PC-3 (cell line): ENCODE measurements at regions not wholly inside any gene's neighbourhood (a gene's known extent, or its start where the extent isn't known, plus 50 kb on each side); places are given as distances from the start of the nearest gene placed in this dataset.

Experiments
- ATAC-seq: fragments of 200-7000 bp; cut with Tn5 transposase; 2 replicates; pipeline ENCODE4 v1.9.1; 2020; ENCODE audit warnings: mild to moderate bottlenecking, moderate library complexity
- BruUV-seq: library from RNA; stranded (reverse); fragments of 400-500 nt; replicated peaks from 2 replicates; lab custom pipeline; 2021; lab: Mats Ljungman, UMichigan
- CTCF ChIA-PET: fragments of 300-600 bp; sonication (Branson Sonifier 250); formaldehyde crosslinking; loops from one replicate; lab custom pipeline; 2022; ENCODE audit warnings: antibody characterized with exemption; lab: Charles Lee
- POLR2A ChIA-PET: fragments of 300-600 bp; sonication (Branson Sonifier 250); formaldehyde crosslinking; loops from one replicate; lab custom pipeline; 2022; ENCODE audit warnings: antibody characterized with exemption; ENCODE audit not compliant: unreplicated experiment; lab: Charles Lee
- DNase-seq: peaks from one replicate; pipeline ENCODE4 v3.0.0-alpha.2; 2015
- H2AFZ ChIP-seq: fragments of 300-600 bp; sonication (generic); 2 replicates; pipeline ENCODE4 v1.6.0; 2016; ENCODE audit warnings: antibody characterized with exemption, low read length
- H3F3A ChIP-seq: fragments of 300-600 bp; sonication (generic); one replicate; pipeline ENCODE4 v1.6.0; 2017; ENCODE audit warnings: antibody characterized with exemption, low read length, control low read depth, mild to moderate bottlenecking; ENCODE audit not compliant: unreplicated experiment
- H3K27ac ChIP-seq: fragments of 300-600 bp; sonication (generic); 2 replicates; pipeline ENCODE4 v1.5.1; 2016; ENCODE audit warnings: mild to moderate bottlenecking, low read length
- H3K27me3 ChIP-seq: fragments of 300-600 bp; sonication (generic); 2 replicates; pipeline ENCODE4 v1.6.1; 2016; ENCODE audit warnings: low read length, mixed read lengths
- H3K36me3 ChIP-seq: fragments of 300-600 bp; sonication (generic); 2 replicates; pipeline ENCODE4 v1.6.1; 2016; ENCODE audit warnings: low read depth, mixed run types, low read length, mixed read lengths
- H3K4me1 ChIP-seq: fragments of 300-600 bp; sonication (generic); 2 replicates; pipeline ENCODE4 v1.5.1; 2016; ENCODE audit warnings: low read length; ENCODE audit not compliant: insufficient read depth
- H3K4me2 ChIP-seq: fragments of 300-600 bp; sonication (generic); 2 replicates; pipeline ENCODE4 v1.6.0; 2016; ENCODE audit warnings: low read length
- H3K4me3 ChIP-seq: fragments of 300-600 bp; sonication (generic); 2 replicates; pipeline ENCODE4 v1.5.1; 2016; ENCODE audit warnings: mild to moderate bottlenecking, low read length, mixed read lengths
- H3K79me2 ChIP-seq: fragments of 300-600 bp; sonication (generic); 2 replicates; pipeline ENCODE4 v1.6.1; 2017; ENCODE audit warnings: low read length, mixed read lengths
- H3K9ac ChIP-seq: fragments of 300-600 bp; sonication (generic); 2 replicates; pipeline ENCODE4 v1.6.0; 2016; ENCODE audit warnings: mild to moderate bottlenecking, low read length
- H3K9me2 ChIP-seq: fragments of 300-600 bp; sonication (generic); replicated peaks from 2 replicates; pipeline ENCODE4 v1.6.1; 2016; ENCODE audit warnings: mixed run types, low read length, mixed read lengths
- H3K9me3 ChIP-seq: fragments of 300-600 bp; sonication (generic); 2 replicates; pipeline ENCODE4 v1.6.1; 2016; ENCODE audit warnings: low read length, mixed read lengths
- H4K20me1 ChIP-seq: fragments of 300-600 bp; sonication (generic); 2 replicates; pipeline ENCODE4 v1.6.1; 2016; ENCODE audit warnings: low read length, mixed read lengths
- EZH2 ChIP-seq: fragments of 300-600 bp; sonication (generic); IDR thresholded peaks from one replicate; pipeline ENCODE4 v1.6.1; 2017; ENCODE audit warnings: antibody characterized with exemption, mild to moderate bottlenecking, low read length; ENCODE audit not compliant: unreplicated experiment
- EZH2phosphoT487 ChIP-seq: fragments of 300-600 bp; sonication (generic); IDR thresholded peaks from 2 replicates; pipeline ENCODE4 v1.6.1; 2018; ENCODE audit warnings: mild to moderate bottlenecking, antibody characterized with exemption, low read length, borderline replicate concordance
- intact Hi-C: fragments of 100-400 bp; cut with micrococcal nuclease; formaldehyde crosslinking; loops from 2 replicates; pipeline ENCODE4 v1.9.0; 2023
- TF ChIP-seq, protein P1 (sequence below): fragments of 300-600 bp; sonication (generic); conservative IDR thresholded peaks from 2 replicates; pipeline ENCODE4 v1.5.1; 2017; ENCODE audit warnings: antibody characterized with exemption, low read depth, mild to moderate bottlenecking, low read length

- no peaks in the 10 kb centered on the region for H3K4me1 ChIP-seq
- intact Hi-C loops = no loop called here
- H3K9me3 ChIP-seq = no peaks in the 10 kb centered on the region
- no peak for TF ChIP-seq EZH2phosphoT487
- TF ChIP-seq, protein P1, sequence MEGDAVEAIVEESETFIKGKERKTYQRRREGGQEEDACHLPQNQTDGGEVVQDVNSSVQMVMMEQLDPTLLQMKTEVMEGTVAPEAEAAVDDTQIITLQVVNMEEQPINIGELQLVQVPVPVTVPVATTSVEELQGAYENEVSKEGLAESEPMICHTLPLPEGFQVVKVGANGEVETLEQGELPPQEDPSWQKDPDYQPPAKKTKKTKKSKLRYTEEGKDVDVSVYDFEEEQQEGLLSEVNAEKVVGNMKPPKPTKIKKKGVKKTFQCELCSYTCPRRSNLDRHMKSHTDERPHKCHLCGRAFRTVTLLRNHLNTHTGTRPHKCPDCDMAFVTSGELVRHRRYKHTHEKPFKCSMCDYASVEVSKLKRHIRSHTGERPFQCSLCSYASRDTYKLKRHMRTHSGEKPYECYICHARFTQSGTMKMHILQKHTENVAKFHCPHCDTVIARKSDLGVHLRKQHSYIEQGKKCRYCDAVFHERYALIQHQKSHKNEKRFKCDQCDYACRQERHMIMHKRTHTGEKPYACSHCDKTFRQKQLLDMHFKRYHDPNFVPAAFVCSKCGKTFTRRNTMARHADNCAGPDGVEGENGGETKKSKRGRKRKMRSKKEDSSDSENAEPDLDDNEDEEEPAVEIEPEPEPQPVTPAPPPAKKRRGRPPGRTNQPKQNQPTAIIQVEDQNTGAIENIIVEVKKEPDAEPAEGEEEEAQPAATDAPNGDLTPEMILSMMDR = no peak
- no peak for TF ChIP-seq EZH2
- H3K79me2 ChIP-seq = no peaks in the 10 kb centered on the region
- peaks cover 29% of the 10 kb centered on the region for H3K27me3 ChIP-seq
- no peaks in the 10 kb centered on the region for H3F3A ChIP-seq
- no peak overlapping the region for H3K27ac ChIP-seq
- CTCF ChIA-PET = no interaction called here
- ATAC-seq (no peak), DNase-seq (no peak)
- no peaks in the 10 kb centered on the region for H4K20me1 ChIP-seq
- H3K4me2 ChIP-seq = no peak overlapping the region
- POLR2A ChIA-PET = no interaction called here
- no peaks in the 10 kb centered on the region for H3K36me3 ChIP-seq
- H3K9ac ChIP-seq = no peak overlapping the region
- H3K9me2 ChIP-seq = no peaks in the 10 kb centered on the region
- no peak overlapping the region for H3K4me3 ChIP-seq
- no TSS peak for BruUV-seq
- H2AFZ ChIP-seq = no peak overlapping the region
These were observed 71.0 kb upstream of the ZNF423 start for GRCh38 chr16:49926941-49927340.

DNA sequence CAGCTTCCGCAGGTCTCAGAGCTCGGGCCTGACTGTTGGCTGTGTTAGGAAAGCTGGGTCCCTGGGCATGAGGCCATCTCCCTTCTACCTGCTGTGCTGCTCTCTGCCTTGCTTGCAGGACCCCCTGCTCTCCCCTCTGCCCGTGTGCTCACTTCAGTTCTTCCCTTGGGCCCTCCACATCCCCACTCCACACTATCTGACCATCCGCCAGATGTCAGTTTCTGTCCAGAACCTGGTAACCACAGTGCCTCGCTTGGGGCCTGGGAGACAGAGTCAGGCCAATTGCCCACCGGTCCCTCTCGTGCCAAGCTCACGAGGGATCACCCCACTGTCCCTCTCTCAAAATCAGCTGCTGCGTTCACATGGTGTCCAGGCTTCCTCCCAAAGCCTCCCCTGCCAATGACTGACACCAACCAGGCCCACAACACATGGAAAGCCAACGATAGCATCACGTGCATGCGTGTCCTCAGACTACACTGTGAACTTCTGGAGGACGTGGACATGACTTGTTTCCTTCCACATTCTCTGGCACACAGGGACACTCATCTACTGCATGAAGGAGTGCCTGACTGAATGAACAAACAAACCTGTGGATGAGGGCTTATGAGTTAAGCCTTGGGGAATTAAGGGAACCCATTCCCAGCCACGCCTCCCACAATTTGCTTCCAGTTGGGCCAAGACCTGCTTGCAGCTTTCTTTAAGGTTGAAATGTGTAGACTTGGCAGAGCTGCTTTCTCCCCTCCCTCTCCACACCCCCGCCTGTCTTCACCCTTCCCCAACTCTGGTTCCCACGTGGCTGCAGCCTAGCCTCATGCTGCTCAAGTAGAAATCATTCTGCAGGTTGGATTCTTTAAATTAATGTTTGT, 72.5 kb upstream of the ZNF423 start:
- CTCF ChIA-PET = no interaction called here
- Histone ChIP-seq H3K36me3 (no peaks in the 10 kb centered on the region), H3K9me2 (no peaks in the 10 kb centered on the region), H3K79me2 (no peaks in the 10 kb centered on the region), H3K9ac (no peak overlapping the region), H3K9me3 (no peaks in the 10 kb centered on the region), H2AFZ (no peak overlapping the region), H3K27me3 (peaks cover 44% of the 10 kb centered on the region), H3K4me1 (no peaks in the 10 kb centered on the region), H3K4me3 (no peak overlapping the region), H3K27ac (no peak overlapping the region), H3K4me2 (no peak overlapping the region), H4K20me1 (no peaks in the 10 kb centered on the region), H3F3A (no peaks in the 10 kb centered on the region)
- DNase-seq (no peak), ATAC-seq (no peak)
- TF ChIP-seq EZH2phosphoT487 (no peak), EZH2 (no peak)
- TF ChIP-seq, protein P1 = no peak
- POLR2A ChIA-PET = no interaction called here
- BruUV-seq = no TSS peak
- intact Hi-C loops = no loop called here

GRCh38 chr16:49929626-49930025, 73.7 kb upstream of the ZNF423 start:
- Histone ChIP-seq H3K9me3 (no peaks in the 10 kb centered on the region), H3K36me3 (no peaks in the 10 kb centered on the region), H3K79me2 (no peaks in the 10 kb centered on the region), H3K9ac (no peak overlapping the region), H3K9me2 (no peaks in the 10 kb centered on the region), H3K4me1 (no peaks in the 10 kb centered on the region), H2AFZ (no peak overlapping the region), H3K27me3 (peaks cover 49% of the 10 kb centered on the region), H3K27ac (no peak overlapping the region), H3K4me3 (no peak overlapping the region), H3K4me2 (no peak overlapping the region), H4K20me1 (no peaks in the 10 kb centered on the region), H3F3A (no peaks in the 10 kb centered on the region)
- no peak for DNase-seq
- ChIA-PET CTCF (no interaction called here), POLR2A (no interaction called here)
- BruUV-seq = no TSS peak
- intact Hi-C loops = no loop called here
- TF ChIP-seq, protein P1 = no peak
- TF ChIP-seq EZH2 (no peak), EZH2phosphoT487 (no peak)
- no peak for ATAC-seq
